Thyroid gland (tissue), 4 donors: ENCODE measurements at regions not wholly inside any gene's neighbourhood (a gene's known extent, or its start where the extent isn't known, plus 50 kb on each side); places are given as distances from the start of the nearest gene placed in this dataset.

Experiments used
- POLR2A ChIP-seq, 2 donors: fragments of 450-650 bp; IDR thresholded peaks; one replicate each; pipeline ENCODE4 v1.6.1; 2017; ENCODE audit warnings: antibody characterized with exemption in 2 of 2, mild to moderate bottlenecking in 2 of 2, moderate library complexity in 1 of 2
- TF ChIP-seq, protein P1 (sequence below), 6 experiments: fragments of 200-600 bp in 3 of 6; fragments of 450-650 bp in 3 of 6; sonication (generic) in 3 of 6; IDR thresholded peaks; one replicate each; pipeline ENCODE4 v1.5.1; 2016 to 2019; ENCODE audit warnings: antibody characterized with exemption in 6 of 6, mild to moderate bottlenecking in 2 of 6, inconsistent platforms in 1 of 6, moderate library complexity in 1 of 6

DNA sequence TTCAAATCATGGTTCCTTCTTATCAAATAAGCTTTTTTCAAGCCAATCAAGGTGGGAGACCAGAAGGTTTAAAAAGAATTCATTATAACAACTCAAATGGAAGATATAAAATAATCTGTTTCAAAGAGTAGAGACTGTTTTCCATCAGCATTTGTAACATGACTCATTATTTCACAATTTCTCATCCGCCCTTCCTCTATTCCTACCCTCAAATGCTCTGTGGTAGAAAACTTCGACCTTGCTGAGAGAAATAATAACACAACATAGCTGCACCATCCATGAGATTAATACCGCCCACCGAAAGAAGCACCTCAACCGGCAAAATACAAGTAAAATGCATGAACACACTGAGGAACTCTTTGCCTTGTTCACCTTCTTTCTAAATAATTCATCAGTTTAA is 2039.2 kb upstream of the CELF4 start:
- no peak for TF ChIP-seq POLR2A (IDR thresholded peaks at IDR 0.05)
- TF ChIP-seq, protein P1, sequence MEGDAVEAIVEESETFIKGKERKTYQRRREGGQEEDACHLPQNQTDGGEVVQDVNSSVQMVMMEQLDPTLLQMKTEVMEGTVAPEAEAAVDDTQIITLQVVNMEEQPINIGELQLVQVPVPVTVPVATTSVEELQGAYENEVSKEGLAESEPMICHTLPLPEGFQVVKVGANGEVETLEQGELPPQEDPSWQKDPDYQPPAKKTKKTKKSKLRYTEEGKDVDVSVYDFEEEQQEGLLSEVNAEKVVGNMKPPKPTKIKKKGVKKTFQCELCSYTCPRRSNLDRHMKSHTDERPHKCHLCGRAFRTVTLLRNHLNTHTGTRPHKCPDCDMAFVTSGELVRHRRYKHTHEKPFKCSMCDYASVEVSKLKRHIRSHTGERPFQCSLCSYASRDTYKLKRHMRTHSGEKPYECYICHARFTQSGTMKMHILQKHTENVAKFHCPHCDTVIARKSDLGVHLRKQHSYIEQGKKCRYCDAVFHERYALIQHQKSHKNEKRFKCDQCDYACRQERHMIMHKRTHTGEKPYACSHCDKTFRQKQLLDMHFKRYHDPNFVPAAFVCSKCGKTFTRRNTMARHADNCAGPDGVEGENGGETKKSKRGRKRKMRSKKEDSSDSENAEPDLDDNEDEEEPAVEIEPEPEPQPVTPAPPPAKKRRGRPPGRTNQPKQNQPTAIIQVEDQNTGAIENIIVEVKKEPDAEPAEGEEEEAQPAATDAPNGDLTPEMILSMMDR (IDR thresholded peaks at IDR 0.05), result no peak
